ENCODE measurements at regions not wholly inside any gene's neighbourhood (a gene's known extent, or its start where the extent isn't known, plus 50 kb on each side); places are given as distances from the start of the nearest gene placed in this dataset.

DNA sequence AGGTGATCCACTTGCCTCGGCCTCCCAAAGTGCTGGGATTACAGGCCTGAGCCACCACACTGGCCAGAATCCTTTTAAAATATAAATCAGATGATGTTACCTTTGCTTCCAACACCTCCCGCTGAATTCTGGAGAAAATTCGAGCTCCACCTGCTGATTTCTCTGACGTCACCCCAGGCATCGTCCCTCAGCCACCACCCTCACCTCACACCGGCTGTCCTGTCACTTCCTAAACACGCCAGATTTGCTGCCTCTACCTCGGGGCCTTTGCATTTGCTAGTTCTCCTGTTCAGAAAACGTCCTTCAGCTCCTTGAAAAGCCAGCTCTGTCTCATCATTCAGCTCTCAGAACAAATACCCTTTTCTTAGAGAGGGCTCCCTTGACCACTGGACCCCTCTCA, 57.9 kb downstream of the FBXO2 start:
- H3K36me3 ChIP-seq, result no peaks in the 10 kb centered on the region
- H3K4me1 ChIP-seq, result peaks cover 0 to 3% (median 0%) of the 10 kb centered on the region in 4 donors
- no peak overlapping the region for H3K27ac ChIP-seq (replicated peaks in 1 of 4)
- DNase-seq (ENCODE audit: extremely low spot score), result no peak
- peaks cover 0 to 85% (median 3%) of the 10 kb centered on the region in 4 donors for H3K27me3 ChIP-seq
- peaks cover 0 to 11% (median 6%) of the 10 kb centered on the region in 4 donors for H3K9me3 ChIP-seq
- TF ChIP-seq EP300 (IDR thresholded peaks at IDR 0.05) (no peak), POLR2A (IDR thresholded peaks at IDR 0.05; ENCODE audit: low read depth) (no peak), POLR2AphosphoS5 (IDR thresholded peaks at IDR 0.05) (no peak)
- TF ChIP-seq, protein P1, sequence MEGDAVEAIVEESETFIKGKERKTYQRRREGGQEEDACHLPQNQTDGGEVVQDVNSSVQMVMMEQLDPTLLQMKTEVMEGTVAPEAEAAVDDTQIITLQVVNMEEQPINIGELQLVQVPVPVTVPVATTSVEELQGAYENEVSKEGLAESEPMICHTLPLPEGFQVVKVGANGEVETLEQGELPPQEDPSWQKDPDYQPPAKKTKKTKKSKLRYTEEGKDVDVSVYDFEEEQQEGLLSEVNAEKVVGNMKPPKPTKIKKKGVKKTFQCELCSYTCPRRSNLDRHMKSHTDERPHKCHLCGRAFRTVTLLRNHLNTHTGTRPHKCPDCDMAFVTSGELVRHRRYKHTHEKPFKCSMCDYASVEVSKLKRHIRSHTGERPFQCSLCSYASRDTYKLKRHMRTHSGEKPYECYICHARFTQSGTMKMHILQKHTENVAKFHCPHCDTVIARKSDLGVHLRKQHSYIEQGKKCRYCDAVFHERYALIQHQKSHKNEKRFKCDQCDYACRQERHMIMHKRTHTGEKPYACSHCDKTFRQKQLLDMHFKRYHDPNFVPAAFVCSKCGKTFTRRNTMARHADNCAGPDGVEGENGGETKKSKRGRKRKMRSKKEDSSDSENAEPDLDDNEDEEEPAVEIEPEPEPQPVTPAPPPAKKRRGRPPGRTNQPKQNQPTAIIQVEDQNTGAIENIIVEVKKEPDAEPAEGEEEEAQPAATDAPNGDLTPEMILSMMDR (IDR thresholded peaks at IDR 0.05), result no peak
- intact Hi-C loops (cut with DNase I), result no loop called here
- H3K4me3 ChIP-seq, result no peak overlapping the region
- WGBS, result 72% methylated on average over 9 of the region's 9 CpGs

DNA sequence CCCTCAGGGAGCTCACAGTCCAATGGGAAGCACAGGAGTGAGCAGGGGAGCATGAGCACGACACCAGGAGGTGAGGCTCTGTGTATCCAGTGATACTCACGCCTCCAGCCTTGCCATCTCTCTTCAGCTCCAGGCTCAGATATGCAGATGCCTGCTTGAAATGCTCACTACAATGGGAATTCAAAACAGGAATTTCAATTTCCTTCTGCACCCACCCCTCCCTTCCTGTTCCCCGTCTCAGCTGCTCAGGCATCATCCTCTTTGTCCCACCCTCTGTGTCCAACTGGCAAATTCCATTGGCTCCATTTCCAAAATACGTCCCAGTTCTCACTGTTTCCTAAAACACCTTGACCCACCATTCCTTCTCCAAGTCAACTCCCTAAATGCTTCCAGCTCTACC, 58.9 kb downstream of the FBXO2 start:
- 45% methylated on average over 4 of the region's 4 CpGs for WGBS
- H3K36me3 ChIP-seq, result no peaks in the 10 kb centered on the region
- no peak overlapping the region for H3K27ac ChIP-seq (replicated peaks in 1 of 4)
- no peak overlapping the region for H3K4me3 ChIP-seq
- peaks cover 0 to 3% (median 0%) of the 10 kb centered on the region in 4 donors for H3K4me1 ChIP-seq
- peaks cover 0 to 11% (median 6%) of the 10 kb centered on the region in 4 donors for H3K9me3 ChIP-seq
- intact Hi-C loops (cut with DNase I), result no loop called here
- H3K27me3 ChIP-seq, result peaks cover 0 to 82% (median 3%) of the 10 kb centered on the region in 4 donors
- TF ChIP-seq EP300 (IDR thresholded peaks at IDR 0.05) (no peak), POLR2AphosphoS5 (IDR thresholded peaks at IDR 0.05) (no peak), POLR2A (IDR thresholded peaks at IDR 0.05; ENCODE audit: low read depth) (no peak)
- TF ChIP-seq, protein P1 (IDR thresholded peaks at IDR 0.05), result no peak
- DNase-seq (ENCODE audit: extremely low spot score), result no peak

DNA sequence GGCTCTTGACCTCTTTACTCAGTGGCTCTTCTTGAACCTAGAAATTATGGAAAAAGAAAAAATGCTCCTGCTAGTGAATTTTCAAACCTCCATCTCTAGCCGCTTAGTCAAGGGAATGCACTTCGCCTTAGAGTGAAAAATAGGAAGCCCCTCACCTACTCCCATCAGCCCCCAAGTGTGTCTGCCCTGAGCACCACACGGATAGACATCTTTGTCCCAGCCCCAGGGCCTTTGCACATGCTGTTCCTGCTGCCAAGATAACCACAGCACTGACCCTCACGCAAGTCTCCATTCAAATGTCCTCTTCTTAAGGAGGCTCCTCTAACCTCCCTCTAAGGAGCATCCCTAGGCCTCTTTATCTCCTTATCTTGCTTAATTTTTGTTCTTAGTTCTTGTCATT, 59.6 kb downstream of the FBXO2 start:
- DNase-seq (ENCODE audit: extremely low spot score), result no peak
- 89% methylated on average over 4 of the region's 4 CpGs for WGBS
- TF ChIP-seq, protein P1 (IDR thresholded peaks at IDR 0.05), result no peak
- no peak for TF ChIP-seq EP300 (IDR thresholded peaks at IDR 0.05)
- TF ChIP-seq POLR2A (IDR thresholded peaks at IDR 0.05; ENCODE audit: low read depth), result no peak
- no peak for TF ChIP-seq POLR2AphosphoS5 (IDR thresholded peaks at IDR 0.05)
- H3K9me3 ChIP-seq, result peaks cover 0 to 11% (median 6%) of the 10 kb centered on the region in 4 donors
- peaks cover 0 to 3% (median 0%) of the 10 kb centered on the region in 4 donors for H3K4me1 ChIP-seq
- intact Hi-C loops (cut with DNase I), result no loop called here
- H3K27me3 ChIP-seq, result peaks cover 0 to 84% (median 3%) of the 10 kb centered on the region in 4 donors
- no peak overlapping the region for H3K4me3 ChIP-seq
- no peaks in the 10 kb centered on the region for H3K36me3 ChIP-seq
- no peak overlapping the region for H3K27ac ChIP-seq (replicated peaks in 1 of 4)

DNA sequence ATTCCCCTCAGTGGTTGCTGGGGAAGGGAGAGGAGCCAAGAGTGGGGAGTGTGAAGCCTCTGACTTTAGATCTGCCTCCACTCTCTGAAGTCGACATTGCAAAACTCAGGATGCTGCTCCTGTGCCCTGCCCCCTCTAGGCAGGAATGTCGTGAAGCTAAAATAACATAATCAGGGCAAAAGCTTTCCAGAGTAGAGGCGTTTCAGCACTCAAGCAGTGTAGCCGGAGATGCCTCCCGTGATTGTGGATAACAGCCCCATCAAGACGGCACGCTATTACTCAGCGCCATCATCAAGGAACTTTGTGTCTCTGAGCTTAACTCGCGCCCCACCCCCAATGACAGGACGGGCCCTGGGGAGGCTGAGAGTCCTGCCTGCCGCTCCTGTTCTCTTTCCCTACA, 60.0 kb downstream of the FBXO2 start:
- Histone ChIP-seq H3K27ac (replicated peaks in 1 of 4) (no peak overlapping the region), H3K4me1 (peaks cover 0 to 3% (median 0%) of the 10 kb centered on the region in 4 donors), H3K4me3 (no peak overlapping the region), H3K9me3 (peaks cover 0 to 11% (median 6%) of the 10 kb centered on the region in 4 donors), H3K27me3 (peaks cover 0 to 83% (median 3%) of the 10 kb centered on the region in 4 donors), H3K36me3 (no peaks in the 10 kb centered on the region)
- WGBS, result 7% methylated on average over 12 of the region's 12 CpGs
- DNase-seq (ENCODE audit: extremely low spot score), result no peak
- intact Hi-C loops (cut with DNase I), result no loop called here
- no peak for TF ChIP-seq POLR2AphosphoS5 (IDR thresholded peaks at IDR 0.05)

DNA sequence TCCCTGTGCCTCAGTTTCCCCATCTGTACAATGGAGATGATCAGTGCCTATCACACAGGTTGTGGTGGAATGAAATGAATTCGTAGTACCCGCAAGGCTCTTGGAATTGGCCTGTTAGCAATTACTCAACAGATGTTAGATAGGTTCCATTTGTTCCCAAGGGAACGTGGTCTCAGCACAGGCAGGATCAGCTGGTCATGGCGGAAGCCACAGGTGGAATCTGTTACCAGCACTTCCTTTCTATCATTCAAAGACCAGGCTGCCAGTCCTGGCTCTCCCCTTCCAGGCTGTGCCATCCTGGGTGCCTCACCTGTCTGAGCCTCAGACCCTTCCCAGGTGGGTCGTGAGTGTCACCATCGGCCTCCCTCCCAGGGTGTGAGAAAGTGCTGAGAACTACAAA, 61.5 kb downstream of the FBXO2 start:
- WGBS, result 61% methylated on average over 4 of the region's 6 CpGs
- H3K36me3 ChIP-seq, result no peaks in the 10 kb centered on the region
- H3K4me3 ChIP-seq, result no peak overlapping the region
- peaks cover 0 to 11% (median 6%) of the 10 kb centered on the region in 4 donors for H3K9me3 ChIP-seq
- peaks cover 0 to 79% (median 3%) of the 10 kb centered on the region in 4 donors for H3K27me3 ChIP-seq
- TF ChIP-seq POLR2A (IDR thresholded peaks at IDR 0.05; ENCODE audit: low read depth), result no peak
- TF ChIP-seq EP300 (IDR thresholded peaks at IDR 0.05), result no peak
- TF ChIP-seq POLR2AphosphoS5 (IDR thresholded peaks at IDR 0.05), result no peak
- TF ChIP-seq, protein P1 (IDR thresholded peaks at IDR 0.05), result no peak
- intact Hi-C loops (cut with DNase I), result no loop called here
- DNase-seq (ENCODE audit: extremely low spot score), result no peak
- H3K4me1 ChIP-seq, result peaks cover 0 to 3% (median 0%) of the 10 kb centered on the region in 4 donors
- H3K27ac ChIP-seq (replicated peaks in 1 of 4), result no peak overlapping the region

Measured in esophagus muscularis mucosa (tissue), 4 donors.